HEK293 (cell line): ENCODE measurements at regions not wholly inside any gene's neighbourhood (a gene's known extent, or its start where the extent isn't known, plus 50 kb on each side); places are given as distances from the start of the nearest gene placed in this dataset.

Experiments
- CTCF ChIP-seq: fragments of 450-650 bp; formaldehyde crosslinking; IDR thresholded peaks from 2 replicates; pipeline ENCODE4 v1.5.1; 2016; ENCODE audit warnings: missing biosample characterization, missing genetic modification characterization
- PRDM4 ChIP-seq: fragments of 450-650 bp; formaldehyde crosslinking; IDR thresholded peaks from 2 replicates; pipeline ENCODE4 v1.5.1; 2017; ENCODE audit warnings: missing biosample characterization, missing genetic modification characterization
- ZBTB20 ChIP-seq: fragments of 450-650 bp; formaldehyde crosslinking; IDR thresholded peaks from 2 replicates; pipeline ENCODE4 v1.5.1; 2016; ENCODE audit warnings: missing biosample characterization, missing genetic modification characterization
- ZBTB44 ChIP-seq: fragments of 450-650 bp; IDR thresholded peaks from 2 replicates; pipeline ENCODE4 v1.5.1; 2018; ENCODE audit warnings: missing biosample characterization, mild to moderate bottlenecking, missing genetic modification characterization
- ZNF416 ChIP-seq: fragments of 450-650 bp; formaldehyde crosslinking; IDR thresholded peaks from 2 replicates; pipeline ENCODE4 v1.5.1; 2016; ENCODE audit warnings: missing biosample characterization, missing genetic modification characterization
- ZNF623 ChIP-seq: fragments of 450-650 bp; formaldehyde crosslinking; IDR thresholded peaks from 2 replicates; pipeline ENCODE4 v1.5.1; 2016; ENCODE audit warnings: missing biosample characterization, missing genetic modification characterization

- TF ChIP-seq ZBTB44 (tag by site-specific recombination) = no peak
- no peak for TF ChIP-seq CTCF (tag by site-specific recombination)
- no peak for TF ChIP-seq ZBTB20
- TF ChIP-seq ZNF416 (tag by site-specific recombination) = no peak
- TF ChIP-seq PRDM4 (tag by site-specific recombination) = no peak
- no peak for TF ChIP-seq ZNF623
Measured at GRCh38 chr5:52580921-52581320, 206.8 kb upstream of the ITGA1 start.
